ENCODE measurements at regions not wholly inside any gene's neighbourhood (a gene's known extent, or its start where the extent isn't known, plus 50 kb on each side); places are given as distances from the start of the nearest gene placed in this dataset.

GRCh38 chr19:16022251-16022650, 54.0 kb upstream of the TPM4 start:
- DNase-seq: no peak

DNA sequence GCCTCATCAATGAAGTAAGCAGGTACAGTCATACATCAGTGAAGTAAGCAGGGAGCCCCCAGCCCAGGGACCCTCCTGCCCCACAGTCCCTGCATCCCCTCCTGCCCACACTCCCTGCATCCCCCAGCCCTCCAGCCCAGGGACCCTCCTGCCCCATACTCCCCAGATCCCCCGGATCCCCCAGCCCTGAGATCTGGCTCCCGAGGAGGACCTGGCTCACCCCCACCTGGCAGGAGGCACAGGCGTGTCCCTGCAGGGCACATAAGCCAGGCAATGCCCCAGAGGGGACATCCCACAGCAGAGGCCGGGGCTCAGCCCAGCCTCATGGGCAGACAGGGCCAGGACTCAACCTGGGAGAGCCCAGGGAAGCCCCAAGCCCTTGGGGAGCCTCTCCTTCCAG, 53.6 kb upstream of the TPM4 start:
- no peak for DNase-seq

GRCh38 chr19:16023146-16023915, 53.0 kb upstream of the TPM4 start:
- DNase-seq: no peak

GRCh38 chr19:16024266-16025107, 51.8 kb upstream of the TPM4 start:
- DNase-seq: no peak

GRCh38 chr19:16025108-16026101, 50.9 kb upstream of the TPM4 start:
- peak in 1 of 56 donors; percentile 6 for DNase-seq

GRCh38 chr19:16026131-16026530, 50.2 kb upstream of the TPM4 start:
- DNase-seq: no peak
